OCI-LY7 (cell line): ENCODE measurements at regions not wholly inside any gene's neighbourhood (a gene's known extent, or its start where the extent isn't known, plus 50 kb on each side); places are given as distances from the start of the nearest gene placed in this dataset.
"Not testable (repeated sequence)": the region's sequence is repeated elsewhere in the genome, so short reads cannot be mapped to it uniquely, and the experiment has no call there.

Source experiments
- BruUV-seq: library from RNA; stranded (reverse); fragments of 400-500 nt; replicated peaks from 2 replicates; lab custom pipeline; 2021; lab: Mats Ljungman, UMichigan
- CTCF ChIA-PET: fragments of 300-600 bp; sonication (Branson Sonifier 250); formaldehyde crosslinking; loops from one replicate; lab custom pipeline; 2022; ENCODE audit warnings: antibody characterized with exemption; ENCODE audit not compliant: unreplicated experiment; lab: Charles Lee
- POLR2A ChIA-PET: fragments of 300-600 bp; sonication (Branson Sonifier 250); formaldehyde crosslinking; loops from one replicate; lab custom pipeline; 2022; ENCODE audit warnings: antibody characterized with exemption; lab: Charles Lee
- DNase-seq: peaks from one replicate; pipeline ENCODE4 v3.0.0-alpha.2; 2015; ENCODE audit warnings: low spot score
- H2AFZ ChIP-seq: fragments of 200-600 bp; sonication (generic), shearing (Covaris generic); 2 replicates; pipeline ENCODE4 v1.6.1; 2014; ENCODE audit warnings: mild to moderate bottlenecking, antibody characterized with exemption, low read length, moderate library complexity
- H3K27ac ChIP-seq: fragments of 200-600 bp; sonication (generic); 2 replicates; pipeline ENCODE4 v1.5.1; 2014; ENCODE audit warnings: mixed run types, low read depth, mild to moderate bottlenecking, moderate library complexity, low read length, inconsistent platforms; ENCODE audit not compliant: poor library complexity, severe bottlenecking
- H3K36me3 ChIP-seq: fragments of 200-600 bp; sonication (generic); 2 replicates; pipeline ENCODE4 v1.6.1; 2014; ENCODE audit warnings: mild to moderate bottlenecking, antibody characterized with exemption, low read length, moderate library complexity, mixed read lengths; ENCODE audit not compliant: insufficient read depth
- H3K4me1 ChIP-seq: fragments of 200-600 bp; sonication (generic); 2 replicates; pipeline ENCODE4 v1.5.1; 2014; ENCODE audit warnings: mild to moderate bottlenecking, low read length; ENCODE audit not compliant: insufficient read depth, poor library complexity, severe bottlenecking
- H3K4me2 ChIP-seq: fragments of 200-600 bp; sonication (generic); 2 replicates; pipeline ENCODE4 v1.6.1; 2014; ENCODE audit warnings: mild to moderate bottlenecking, low read length
- H3K4me3 ChIP-seq: fragments of 200-600 bp; sonication (generic); 2 replicates; pipeline ENCODE4 v1.5.1; 2014; ENCODE audit warnings: mild to moderate bottlenecking, low read depth, low read length; ENCODE audit not compliant: poor library complexity, severe bottlenecking
- H3K79me2 ChIP-seq: fragments of 200-600 bp; sonication (generic); 2 replicates; pipeline ENCODE4 v1.6.1; 2016; ENCODE audit warnings: low read depth, mild to moderate bottlenecking, low read length, moderate library complexity, mixed read lengths; ENCODE audit not compliant: insufficient read depth
- H3K9me2 ChIP-seq: fragments of 200-600 bp; sonication (generic); 2 replicates; pipeline ENCODE4 v1.6.1; 2016; ENCODE audit warnings: mild to moderate bottlenecking, low read length, mixed read lengths; ENCODE audit not compliant: insufficient read depth
- H3K9me3 ChIP-seq: fragments of 200-600 bp; sonication (generic); 2 replicates; pipeline ENCODE4 v1.6.1; 2014; ENCODE audit warnings: mild to moderate bottlenecking, mixed run types, low read length, mixed read lengths
- H4K20me1 ChIP-seq: fragments of 200-600 bp; sonication (generic); 2 replicates; pipeline ENCODE4 v1.6.1; 2014; ENCODE audit warnings: mild to moderate bottlenecking, antibody characterized with exemption, low read length, moderate library complexity, mixed read lengths; ENCODE audit not compliant: insufficient read depth
- CTCF ChIP-seq: fragments of 200-600 bp; sonication (generic); conservative IDR thresholded peaks from 2 replicates; pipeline ENCODE4 v1.5.1; 2014; ENCODE audit warnings: mild to moderate bottlenecking, antibody characterized with exemption, low read length, moderate library complexity, mixed read lengths
- EZH2phosphoT487 ChIP-seq: fragments of 200-600 bp; sonication (generic); IDR thresholded peaks from 2 replicates; pipeline ENCODE4 v1.6.1; 2018; ENCODE audit warnings: low read depth, borderline replicate concordance, mild to moderate bottlenecking, mixed run types, antibody characterized with exemption, low read length, moderate library complexity, mixed read lengths
- intact Hi-C: fragments of 100-400 bp; cut with micrococcal nuclease; formaldehyde crosslinking; loops from one replicate; pipeline ENCODE4 v1.10.0; 2022; ENCODE audit not compliant: unreplicated experiment

GRCh38 chr2:20499387-20499786 lies 52.5 kb downstream of the RHOB start:
- TF ChIP-seq CTCF: no peak
- no peak for TF ChIP-seq EZH2phosphoT487
- no peaks in the 10 kb centered on the region for H3K36me3 ChIP-seq
- DNase-seq: no peak
- H3K9me3 ChIP-seq: no peaks in the 10 kb centered on the region
- no peaks in the 10 kb centered on the region for H4K20me1 ChIP-seq
- no peak overlapping the region for H3K27ac ChIP-seq
- no peak overlapping the region for H2AFZ ChIP-seq
- intact Hi-C loops: no loop called here
- no peaks in the 10 kb centered on the region for H3K79me2 ChIP-seq
- CTCF ChIA-PET: no interaction called here
- H3K4me2 ChIP-seq: no peak overlapping the region
- H3K4me3 ChIP-seq: no peak overlapping the region
- H3K9me2 ChIP-seq: no peaks in the 10 kb centered on the region
- BruUV-seq: no TSS peak
- no peaks in the 10 kb centered on the region for H3K4me1 ChIP-seq
- POLR2A ChIA-PET: no interaction called here

- CTCF ChIA-PET: no interaction called here
- Histone ChIP-seq H3K36me3 (no peaks in the 10 kb centered on the region), H3K9me3 (no peaks in the 10 kb centered on the region), H3K79me2 (no peaks in the 10 kb centered on the region), H2AFZ (no peak overlapping the region), H4K20me1 (no peaks in the 10 kb centered on the region), H3K9me2 (no peaks in the 10 kb centered on the region), H3K4me3 (no peak overlapping the region), H3K27ac (no peak overlapping the region), H3K4me1 (peaks cover 1% of the 10 kb centered on the region), H3K4me2 (no peak overlapping the region)
- intact Hi-C loops: no loop called here
- no TSS peak for BruUV-seq
- POLR2A ChIA-PET: no interaction called here
- DNase-seq: no peak
- TF ChIP-seq CTCF (no peak), EZH2phosphoT487 (no peak)
Observed at GRCh38 chr2:20501974-20502373, 55.1 kb downstream of the RHOB start.

GRCh38 chr2:20502496-20502895 lies 55.6 kb downstream of the RHOB start:
- intact Hi-C loops, H3K9me2 ChIP-seq, H3K4me1 ChIP-seq, CTCF ChIA-PET, BruUV-seq, H3K36me3 ChIP-seq, H3K4me2 ChIP-seq, DNase-seq, H3K4me3 ChIP-seq, H3K79me2 ChIP-seq, H2AFZ ChIP-seq, H3K9me3 ChIP-seq, H3K27ac ChIP-seq, H4K20me1 ChIP-seq: not testable (repeated sequence)
- POLR2A ChIA-PET: interaction anchor here (0.5 kb wide), 1 partner anchor 52 kb away, joined by 7 read pairs; no protein-coding TSS in a partner anchor
